ENCODE measurements at regions not wholly inside any gene's neighbourhood (a gene's known extent, or its start where the extent isn't known, plus 50 kb on each side); places are given as distances from the start of the nearest gene placed in this dataset.
A peak's percentile ranks its signal among the peaks of the same experiment; 100 is the strongest.

DNA sequence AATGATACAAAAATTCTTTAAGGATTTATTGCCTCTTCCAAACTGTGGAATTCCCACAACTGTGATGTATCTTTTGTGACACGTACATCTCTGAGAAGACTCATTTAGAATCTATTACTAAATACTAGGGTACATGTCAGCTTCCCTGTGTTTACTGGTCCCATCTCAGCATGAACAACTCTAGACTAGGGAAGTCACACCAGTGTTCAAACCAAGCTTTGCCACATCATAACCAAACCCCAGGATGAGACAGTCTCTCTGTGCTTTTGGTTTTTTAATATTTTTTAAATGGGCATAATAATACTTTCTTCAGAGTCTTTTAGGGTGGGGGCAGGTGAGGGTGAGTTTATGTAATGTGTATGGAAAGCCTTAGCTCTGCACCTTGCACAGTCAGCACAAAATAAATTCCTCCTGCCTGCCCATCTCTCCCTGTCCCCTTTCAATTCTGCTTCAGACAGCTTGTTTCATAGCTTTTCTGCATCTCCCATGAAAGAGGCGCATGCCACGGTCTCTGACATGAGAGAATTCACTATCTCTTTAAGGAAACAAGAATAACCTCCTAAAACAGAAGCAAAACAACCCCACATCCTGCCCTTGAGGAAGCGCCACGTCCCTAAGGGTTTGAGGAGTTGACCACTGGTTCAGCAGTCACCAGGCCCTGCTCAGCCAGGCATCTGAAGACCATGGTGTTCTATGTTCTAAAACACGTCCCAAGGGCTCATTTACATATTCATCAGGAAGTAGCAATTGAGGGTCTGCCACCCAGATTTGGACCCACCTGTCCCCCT lies 174.5 kb downstream of the USP12 start:
- H3K27ac Mint-ChIP-seq = peak overlapping the region; percentile 2
- no peak overlapping the region for H3K4me3 Mint-ChIP-seq
- no peaks in the 10 kb centered on the region for H3K36me3 Mint-ChIP-seq (ENCODE audit: low read depth)
- no peaks in the 10 kb centered on the region for H3K9me3 Mint-ChIP-seq
- peaks cover 21% of the 10 kb centered on the region for H3K27me3 Mint-ChIP-seq (ENCODE audit: low read depth)
- peaks cover 5% of the 10 kb centered on the region for H3K4me1 Mint-ChIP-seq (ENCODE audit: low read depth)

DNA sequence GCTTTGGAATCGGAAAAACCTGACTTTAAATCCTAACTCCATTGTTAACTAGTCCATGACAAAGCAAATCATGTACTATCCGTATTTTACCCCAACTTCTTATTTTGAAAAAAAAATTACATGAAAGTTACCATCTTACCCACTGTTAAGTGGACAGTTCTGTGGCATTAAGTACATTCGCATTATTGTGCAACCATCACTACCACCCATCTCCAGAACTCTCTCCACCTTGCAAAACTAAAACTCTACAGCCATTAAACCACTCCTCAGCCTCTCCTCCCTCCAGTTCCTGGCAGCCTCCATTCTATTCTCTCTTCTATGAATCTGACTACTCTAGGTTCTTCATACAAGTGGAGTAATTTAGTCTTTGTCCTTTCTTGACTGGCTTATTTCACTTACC lies 176.5 kb downstream of the USP12 start:
- Mint-ChIP-seq H3K4me3 (no peak overlapping the region), H3K27ac (no peak overlapping the region), H3K4me1 (ENCODE audit: low read depth) (peaks cover 5% of the 10 kb centered on the region), H3K27me3 (ENCODE audit: low read depth) (peaks cover 16% of the 10 kb centered on the region), H3K9me3 (no peaks in the 10 kb centered on the region), H3K36me3 (ENCODE audit: low read depth) (no peaks in the 10 kb centered on the region)

DNA sequence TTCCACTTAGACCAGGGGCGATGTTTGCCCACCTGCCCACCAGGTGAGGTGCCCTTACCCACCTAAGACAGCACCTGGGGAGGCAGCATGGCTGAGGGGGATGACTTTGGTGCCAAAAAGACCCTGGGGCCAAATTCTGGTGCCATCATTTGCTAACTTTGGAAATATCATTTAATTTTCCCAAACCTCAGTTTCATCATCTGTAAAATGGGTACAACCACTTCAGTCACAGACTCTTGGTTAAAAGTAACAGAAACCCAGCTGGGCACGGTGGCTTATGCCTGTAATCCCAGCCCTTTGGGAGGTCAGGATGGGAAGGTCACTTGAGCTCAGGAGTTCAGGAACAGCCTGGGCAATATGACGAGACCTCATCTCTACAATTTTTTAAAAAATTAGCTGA lies 177.8 kb downstream of the USP12 start:
- Mint-ChIP-seq H3K4me3 (no peak overlapping the region), H3K4me1 (ENCODE audit: low read depth) (peaks cover 5% of the 10 kb centered on the region), H3K36me3 (ENCODE audit: low read depth) (no peaks in the 10 kb centered on the region), H3K27ac (no peak overlapping the region), H3K9me3 (no peaks in the 10 kb centered on the region), H3K27me3 (ENCODE audit: low read depth) (peaks cover 18% of the 10 kb centered on the region)

DNA sequence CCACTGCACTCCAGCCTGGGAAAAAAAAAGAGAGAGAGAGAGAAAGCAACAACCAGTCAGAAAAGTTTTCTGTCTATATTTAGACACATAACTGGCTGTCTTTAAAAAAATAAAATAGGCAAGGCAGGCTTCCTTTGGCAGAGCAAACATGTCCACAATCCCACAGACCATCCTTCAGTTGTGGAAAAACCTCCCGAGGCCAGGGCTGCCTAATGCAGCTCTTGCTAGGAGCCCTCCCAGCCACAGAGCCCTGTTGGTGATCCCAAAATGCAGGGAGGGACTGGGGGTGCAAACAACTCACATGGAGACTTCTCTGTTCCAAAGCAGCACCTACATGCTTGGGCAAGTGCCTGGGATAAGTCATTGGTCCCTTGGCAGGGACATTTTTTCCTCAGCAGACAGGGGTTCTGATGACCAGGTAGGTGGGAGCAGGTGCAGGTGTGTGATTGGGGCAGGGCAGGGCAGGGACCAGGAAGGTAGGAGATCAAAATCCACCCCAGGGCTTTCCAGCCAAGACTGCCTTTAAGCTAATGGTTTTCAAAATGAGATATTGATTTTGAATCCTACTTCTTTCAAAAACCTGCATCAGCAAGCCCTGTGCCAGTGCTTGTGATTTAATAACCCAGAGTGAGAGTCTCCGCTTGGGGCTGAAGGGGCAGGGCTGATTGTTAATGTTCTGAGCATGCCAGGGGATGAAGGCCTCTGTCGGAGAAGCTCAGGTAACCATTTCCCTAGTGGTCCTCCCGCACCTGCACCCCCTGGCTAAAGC lies 178.5 kb downstream of the USP12 start:
- H3K4me1 Mint-ChIP-seq (ENCODE audit: low read depth) = peaks cover 5% of the 10 kb centered on the region
- no peaks in the 10 kb centered on the region for H3K36me3 Mint-ChIP-seq (ENCODE audit: low read depth)
- no peak overlapping the region for H3K4me3 Mint-ChIP-seq
- H3K9me3 Mint-ChIP-seq = no peaks in the 10 kb centered on the region
- peaks cover 18% of the 10 kb centered on the region for H3K27me3 Mint-ChIP-seq (ENCODE audit: low read depth)
- H3K27ac Mint-ChIP-seq = no peak overlapping the region

GRCh38 chr13:26991508-26992181 lies 180.0 kb downstream of the USP12 start:
- Mint-ChIP-seq H3K27me3 (ENCODE audit: low read depth) (peaks cover 18% of the 10 kb centered on the region), H3K27ac (no peak overlapping the region), H3K36me3 (ENCODE audit: low read depth) (no peaks in the 10 kb centered on the region), H3K4me1 (ENCODE audit: low read depth) (no peaks in the 10 kb centered on the region), H3K9me3 (no peaks in the 10 kb centered on the region), H3K4me3 (no peak overlapping the region)

- Mint-ChIP-seq H3K9me3 (no peaks in the 10 kb centered on the region), H3K27ac (no peak overlapping the region), H3K4me1 (ENCODE audit: low read depth) (peaks cover under 1% of the 10 kb centered on the region), H3K4me3 (no peak overlapping the region), H3K27me3 (ENCODE audit: low read depth) (peaks cover 13% of the 10 kb centered on the region), H3K36me3 (ENCODE audit: low read depth) (no peaks in the 10 kb centered on the region)
Measured at GRCh38 chr13:26989957-26990713, 181.5 kb downstream of the USP12 start.

- Mint-ChIP-seq H3K36me3 (ENCODE audit: low read depth) (no peaks in the 10 kb centered on the region), H3K9me3 (no peaks in the 10 kb centered on the region), H3K4me1 (ENCODE audit: low read depth) (peaks cover 2% of the 10 kb centered on the region), H3K4me3 (no peak overlapping the region), H3K27ac (no peak overlapping the region), H3K27me3 (ENCODE audit: low read depth) (peaks cover 8% of the 10 kb centered on the region)
Measured at GRCh38 chr13:26989261-26989956, 182.2 kb downstream of the USP12 start.

GRCh38 chr13:26988059-26988769 lies 183.4 kb downstream of the USP12 start:
- H3K4me1 Mint-ChIP-seq (ENCODE audit: low read depth) = peaks cover 6% of the 10 kb centered on the region
- H3K36me3 Mint-ChIP-seq (ENCODE audit: low read depth) = no peaks in the 10 kb centered on the region
- no peak overlapping the region for H3K27ac Mint-ChIP-seq
- no peaks in the 10 kb centered on the region for H3K9me3 Mint-ChIP-seq
- peaks cover 8% of the 10 kb centered on the region for H3K27me3 Mint-ChIP-seq (ENCODE audit: low read depth)
- H3K4me3 Mint-ChIP-seq = no peak overlapping the region

GRCh38 chr13:26987486-26988013 lies 184.1 kb downstream of the USP12 start:
- Mint-ChIP-seq H3K4me3 (no peak overlapping the region), H3K9me3 (no peaks in the 10 kb centered on the region), H3K27ac (no peak overlapping the region), H3K4me1 (ENCODE audit: low read depth) (peaks cover 6% of the 10 kb centered on the region), H3K27me3 (ENCODE audit: low read depth) (peaks cover 8% of the 10 kb centered on the region), H3K36me3 (ENCODE audit: low read depth) (no peaks in the 10 kb centered on the region)

GRCh38 chr13:26985285-26985878 lies 186.2 kb downstream of the USP12 start:
- Mint-ChIP-seq H3K27ac (no peak overlapping the region), H3K36me3 (ENCODE audit: low read depth) (no peaks in the 10 kb centered on the region), H3K27me3 (ENCODE audit: low read depth) (peaks cover 4% of the 10 kb centered on the region), H3K9me3 (no peaks in the 10 kb centered on the region), H3K4me3 (no peak overlapping the region), H3K4me1 (ENCODE audit: low read depth) (peaks cover 6% of the 10 kb centered on the region)

GRCh38 chr13:26984337-26984736 lies 187.3 kb downstream of the USP12 start:
- Mint-ChIP-seq H3K27ac (no peak overlapping the region), H3K4me3 (no peak overlapping the region), H3K9me3 (no peaks in the 10 kb centered on the region), H3K4me1 (ENCODE audit: low read depth) (peaks cover 7% of the 10 kb centered on the region), H3K36me3 (ENCODE audit: low read depth) (no peaks in the 10 kb centered on the region), H3K27me3 (ENCODE audit: low read depth) (no peaks in the 10 kb centered on the region)

GRCh38 chr13:26983543-26984320 lies 187.9 kb downstream of the USP12 start:
- Mint-ChIP-seq H3K27me3 (ENCODE audit: low read depth) (no peaks in the 10 kb centered on the region), H3K27ac (no peak overlapping the region), H3K36me3 (ENCODE audit: low read depth) (no peaks in the 10 kb centered on the region), H3K4me1 (ENCODE audit: low read depth) (peaks cover 7% of the 10 kb centered on the region), H3K9me3 (no peaks in the 10 kb centered on the region), H3K4me3 (no peak overlapping the region)
